Duodenal mucosa (tissue), 2 donors: ENCODE measurements at regions not wholly inside any gene's neighbourhood (a gene's known extent, or its start where the extent isn't known, plus 50 kb on each side); places are given as distances from the start of the nearest gene placed in this dataset.
"Not testable (repeated sequence)": the region's sequence is repeated elsewhere in the genome, so short reads cannot be mapped to it uniquely, and the experiment has no call there.

Experiments used
- H3K27ac ChIP-seq: one replicate; pipeline ENCODE4 v1.7.0; 2013; ENCODE audit warnings: low read depth, low read length
- H3K27me3 ChIP-seq, 2 donors: one replicate each; pipeline ENCODE4 v1.7.0; 2013; ENCODE audit warnings: low read length in 2 of 2, control low read depth in 1 of 2; ENCODE audit not compliant: insufficient read depth in 2 of 2, control insufficient read depth in 1 of 2
- H3K36me3 ChIP-seq, 2 donors: one replicate each; pipeline ENCODE4 v1.7.0; 2013; ENCODE audit warnings: low read length in 2 of 2, control low read depth in 1 of 2; ENCODE audit not compliant: insufficient read depth in 2 of 2, control insufficient read depth in 1 of 2
- H3K4me1 ChIP-seq, 2 donors: one replicate each; pipeline ENCODE4 v1.7.0; 2013; ENCODE audit warnings: low read length in 2 of 2, control low read depth in 1 of 2; ENCODE audit not compliant: insufficient read depth in 2 of 2, control insufficient read depth in 1 of 2
- H3K4me3 ChIP-seq, 2 donors: one replicate each; pipeline ENCODE4 v1.7.0; 2013; ENCODE audit warnings: low read length in 2 of 2, low read depth in 1 of 2
- H3K9ac ChIP-seq, 2 donors: one replicate each; pipeline ENCODE4 v1.7.0; 2013; ENCODE audit warnings: low read length in 2 of 2, low read depth in 1 of 2
- H3K9me3 ChIP-seq, 2 donors: one replicate each; pipeline ENCODE4 v1.7.0; 2013; ENCODE audit warnings: low read length in 2 of 2, control low read depth in 1 of 2; ENCODE audit not compliant: control insufficient read depth in 1 of 2

GRCh38 chr18:59848002-59848401, 51.8 kb upstream of the PMAIP1 start:
- H3K9me3 ChIP-seq, result no peaks in the 10 kb centered on the region
- no peak overlapping the region for H3K27ac ChIP-seq
- no peak overlapping the region for H3K9ac ChIP-seq
- H3K4me1 ChIP-seq, result peaks cover 13 to 14% of the 10 kb centered on the region in 2 donors
- no peaks in the 10 kb centered on the region for H3K36me3 ChIP-seq
- H3K4me3 ChIP-seq, result no peak overlapping the region
- H3K27me3 ChIP-seq, result no peaks in the 10 kb centered on the region

- peaks cover 13 to 14% of the 10 kb centered on the region in 2 donors for H3K4me1 ChIP-seq
- H3K9me3 ChIP-seq, H3K27me3 ChIP-seq, H3K27ac ChIP-seq, H3K36me3 ChIP-seq, H3K9ac ChIP-seq, H3K4me3 ChIP-seq: not testable (repeated sequence)
Measured at GRCh38 chr18:59847491-59847846, 52.3 kb upstream of the PMAIP1 start.

- H3K27ac ChIP-seq, result no peak overlapping the region
Measured at GRCh38 chr18:59846814-59847490, 52.8 kb upstream of the PMAIP1 start.

GRCh38 chr18:59842947-59843346, 56.8 kb upstream of the PMAIP1 start:
- Histone ChIP-seq H3K4me3 (no peak overlapping the region), H3K9me3 (no peaks in the 10 kb centered on the region), H3K27ac (no peak overlapping the region), H3K36me3 (no peaks in the 10 kb centered on the region), H3K27me3 (no peaks in the 10 kb centered on the region), H3K9ac (no peak overlapping the region), H3K4me1 (peaks cover 10 to 13% of the 10 kb centered on the region in 2 donors)

More at GRCh38 chr18:59846814-59847490, 52.8 kb upstream of the PMAIP1 start:
- Histone ChIP-seq H3K4me1 (peaks cover 13 to 14% of the 10 kb centered on the region in 2 donors), H3K36me3 (no peaks in the 10 kb centered on the region), H3K9ac (no peak overlapping the region), H3K27me3 (no peaks in the 10 kb centered on the region), H3K4me3 (no peak overlapping the region), H3K9me3 (no peaks in the 10 kb centered on the region)

GRCh38 chr18:59839931-59840685, 59.7 kb upstream of the PMAIP1 start:
- Histone ChIP-seq H3K27ac (no peak overlapping the region), H3K27me3 (no peaks in the 10 kb centered on the region), H3K36me3 (no peaks in the 10 kb centered on the region), H3K9ac (no peak overlapping the region), H3K4me1 (no peaks in the 10 kb centered on the region), H3K9me3 (no peaks in the 10 kb centered on the region), H3K4me3 (no peak overlapping the region)

- H3K27ac ChIP-seq, result no peak overlapping the region
Measured at GRCh38 chr18:59839246-59839645, 60.5 kb upstream of the PMAIP1 start.

GRCh38 chr18:59837586-59837985, 62.2 kb upstream of the PMAIP1 start:
- Histone ChIP-seq H3K4me3 (no peak overlapping the region), H3K36me3 (no peaks in the 10 kb centered on the region), H3K4me1 (no peaks in the 10 kb centered on the region), H3K9ac (no peak overlapping the region), H3K27ac (no peak overlapping the region), H3K9me3 (no peaks in the 10 kb centered on the region), H3K27me3 (no peaks in the 10 kb centered on the region)

More at GRCh38 chr18:59839246-59839645, 60.5 kb upstream of the PMAIP1 start:
- no peak overlapping the region for H3K4me3 ChIP-seq
- H3K4me1 ChIP-seq, result no peaks in the 10 kb centered on the region
- H3K9me3 ChIP-seq, result no peaks in the 10 kb centered on the region
- H3K36me3 ChIP-seq, result no peaks in the 10 kb centered on the region
- H3K9ac ChIP-seq, result no peak overlapping the region
- no peaks in the 10 kb centered on the region for H3K27me3 ChIP-seq

GRCh38 chr18:59835605-59836379, 64.0 kb upstream of the PMAIP1 start:
- Histone ChIP-seq H3K36me3 (no peaks in the 10 kb centered on the region), H3K9ac (no peak overlapping the region), H3K4me3 (no peak overlapping the region), H3K4me1 (no peaks in the 10 kb centered on the region), H3K27me3 (no peaks in the 10 kb centered on the region), H3K27ac (no peak overlapping the region), H3K9me3 (no peaks in the 10 kb centered on the region)

- Histone ChIP-seq H3K9me3 (no peaks in the 10 kb centered on the region), H3K36me3 (no peaks in the 10 kb centered on the region), H3K4me1 (no peaks in the 10 kb centered on the region), H3K27ac (no peak overlapping the region), H3K27me3 (no peaks in the 10 kb centered on the region), H3K9ac (no peak overlapping the region), H3K4me3 (no peak overlapping the region)
Measured at GRCh38 chr18:59834267-59834666, 65.5 kb upstream of the PMAIP1 start.

GRCh38 chr18:59833785-59834184, 66.0 kb upstream of the PMAIP1 start:
- Histone ChIP-seq H3K4me3 (no peak overlapping the region), H3K4me1 (no peaks in the 10 kb centered on the region), H3K36me3 (no peaks in the 10 kb centered on the region), H3K27ac (no peak overlapping the region), H3K9me3 (no peaks in the 10 kb centered on the region), H3K27me3 (no peaks in the 10 kb centered on the region), H3K9ac (no peak overlapping the region)
